ENCODE measurements at regions not wholly inside any gene's neighbourhood (a gene's known extent, or its start where the extent isn't known, plus 50 kb on each side); places are given as distances from the start of the nearest gene placed in this dataset.

DNA sequence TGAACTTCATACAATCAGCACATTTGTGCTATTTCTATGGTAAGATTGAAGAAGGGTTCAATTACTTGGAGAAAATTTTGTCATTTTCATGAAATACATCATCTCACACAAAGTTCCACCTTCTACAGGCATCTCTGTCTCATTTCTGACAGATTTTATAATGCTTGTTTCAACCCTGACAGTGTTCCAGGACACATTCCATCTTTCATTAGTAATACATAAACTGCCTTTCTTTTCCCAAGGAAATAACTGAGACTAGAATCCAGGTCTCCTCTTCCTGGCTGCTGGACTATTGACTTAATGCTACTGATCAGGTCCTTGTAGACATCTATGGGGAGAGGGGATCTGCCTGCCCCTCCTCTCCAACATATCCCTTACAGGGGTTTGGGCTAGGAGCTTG, 70.1 kb upstream of the PLPP4 start:
- Histone ChIP-seq H3K79me2 (ENCODE audit: insufficient read depth, low read depth, low read length) (no peaks in the 10 kb centered on the region), H3K9me3 (ENCODE audit: low read length) (no peaks in the 10 kb centered on the region), H3K4me3 (ENCODE audit: low read depth, low read length, poor library complexity, severe bottlenecking) (no peak overlapping the region), H3K36me3 (ENCODE audit: insufficient read depth, low read length) (no peaks in the 10 kb centered on the region), H3K4me1 (ENCODE audit: insufficient read depth, low read length, poor library complexity, severe bottlenecking) (no peaks in the 10 kb centered on the region), H3K27ac (ENCODE audit: low read depth, low read length, poor library complexity, severe bottlenecking) (no peak overlapping the region), H4K20me1 (ENCODE audit: insufficient read depth, low read length) (no peaks in the 10 kb centered on the region), H2AFZ (ENCODE audit: low read length) (no peak overlapping the region), H3K9me2 (ENCODE audit: insufficient read depth, low read length) (no peaks in the 10 kb centered on the region), H3K4me2 (ENCODE audit: low read length) (no peak overlapping the region)
- DNase-seq (ENCODE audit: low spot score) = no peak
- intact Hi-C loops (cut with micrococcal nuclease; ENCODE audit: unreplicated experiment) = no loop called here
- no peak for TF ChIP-seq EZH2phosphoT487 (IDR thresholded peaks at IDR 0.05; ENCODE audit: borderline replicate concordance, low read depth, low read length)
- TF ChIP-seq, protein P1, sequence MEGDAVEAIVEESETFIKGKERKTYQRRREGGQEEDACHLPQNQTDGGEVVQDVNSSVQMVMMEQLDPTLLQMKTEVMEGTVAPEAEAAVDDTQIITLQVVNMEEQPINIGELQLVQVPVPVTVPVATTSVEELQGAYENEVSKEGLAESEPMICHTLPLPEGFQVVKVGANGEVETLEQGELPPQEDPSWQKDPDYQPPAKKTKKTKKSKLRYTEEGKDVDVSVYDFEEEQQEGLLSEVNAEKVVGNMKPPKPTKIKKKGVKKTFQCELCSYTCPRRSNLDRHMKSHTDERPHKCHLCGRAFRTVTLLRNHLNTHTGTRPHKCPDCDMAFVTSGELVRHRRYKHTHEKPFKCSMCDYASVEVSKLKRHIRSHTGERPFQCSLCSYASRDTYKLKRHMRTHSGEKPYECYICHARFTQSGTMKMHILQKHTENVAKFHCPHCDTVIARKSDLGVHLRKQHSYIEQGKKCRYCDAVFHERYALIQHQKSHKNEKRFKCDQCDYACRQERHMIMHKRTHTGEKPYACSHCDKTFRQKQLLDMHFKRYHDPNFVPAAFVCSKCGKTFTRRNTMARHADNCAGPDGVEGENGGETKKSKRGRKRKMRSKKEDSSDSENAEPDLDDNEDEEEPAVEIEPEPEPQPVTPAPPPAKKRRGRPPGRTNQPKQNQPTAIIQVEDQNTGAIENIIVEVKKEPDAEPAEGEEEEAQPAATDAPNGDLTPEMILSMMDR (conservative IDR thresholded peaks at IDR 0.05; ENCODE audit: low read length) = no peak
- no TSS peak for BruUV-seq (replicated peaks)
- CTCF ChIA-PET (ENCODE audit: unreplicated experiment) = no interaction called here
- POLR2A ChIA-PET = no interaction called here

- ChIA-PET CTCF (ENCODE audit: unreplicated experiment) (no interaction called here), POLR2A (no interaction called here)
- no peak for TF ChIP-seq EZH2phosphoT487 (IDR thresholded peaks at IDR 0.05; ENCODE audit: borderline replicate concordance, low read depth, low read length)
- TF ChIP-seq, protein P1 (conservative IDR thresholded peaks at IDR 0.05; ENCODE audit: low read length) = no peak
- no peak for DNase-seq (ENCODE audit: low spot score)
- no peaks in the 10 kb centered on the region for H3K4me1 ChIP-seq (ENCODE audit: insufficient read depth, low read length, poor library complexity, severe bottlenecking)
- H3K27ac ChIP-seq (ENCODE audit: low read depth, low read length, poor library complexity, severe bottlenecking) = no peak overlapping the region
- no peaks in the 10 kb centered on the region for H4K20me1 ChIP-seq (ENCODE audit: insufficient read depth, low read length)
- H3K79me2 ChIP-seq (ENCODE audit: insufficient read depth, low read depth, low read length) = no peaks in the 10 kb centered on the region
- H3K4me2 ChIP-seq (ENCODE audit: low read length) = no peak overlapping the region
- no peaks in the 10 kb centered on the region for H3K9me3 ChIP-seq (ENCODE audit: low read length)
- BruUV-seq (replicated peaks) = no TSS peak
- no peaks in the 10 kb centered on the region for H3K36me3 ChIP-seq (ENCODE audit: insufficient read depth, low read length)
- no peak overlapping the region for H3K4me3 ChIP-seq (ENCODE audit: low read depth, low read length, poor library complexity, severe bottlenecking)
- no peak overlapping the region for H2AFZ ChIP-seq (ENCODE audit: low read length)
- intact Hi-C loops (cut with micrococcal nuclease; ENCODE audit: unreplicated experiment) = no loop called here
- no peaks in the 10 kb centered on the region for H3K9me2 ChIP-seq (ENCODE audit: insufficient read depth, low read length)
Observed at GRCh38 chr10:120387326-120387725, 69.7 kb upstream of the PLPP4 start.

DNA sequence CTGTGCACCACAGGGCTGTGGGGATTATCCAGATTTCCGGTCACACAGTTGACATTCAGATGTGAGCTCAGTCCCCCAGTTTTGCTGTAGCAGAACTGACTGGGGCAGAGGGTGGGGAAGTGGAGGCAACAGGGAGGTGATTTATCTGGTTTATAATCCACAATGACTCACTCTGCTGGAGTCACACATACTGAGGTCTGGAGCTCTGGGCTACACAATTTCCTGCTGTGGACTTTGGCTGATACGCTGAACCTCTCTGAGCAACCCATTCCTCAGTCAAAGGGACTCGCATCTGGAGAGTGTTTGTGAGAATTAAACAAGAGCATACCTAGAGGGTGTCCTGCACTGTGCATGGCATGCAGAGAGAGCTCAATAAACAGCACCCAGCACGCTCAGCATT, 64.8 kb upstream of the PLPP4 start:
- Histone ChIP-seq H3K4me3 (ENCODE audit: low read depth, low read length, poor library complexity, severe bottlenecking) (no peak overlapping the region), H3K9me2 (ENCODE audit: insufficient read depth, low read length) (no peaks in the 10 kb centered on the region), H3K9me3 (ENCODE audit: low read length) (no peaks in the 10 kb centered on the region), H3K79me2 (ENCODE audit: insufficient read depth, low read depth, low read length) (no peaks in the 10 kb centered on the region), H3K4me2 (ENCODE audit: low read length) (no peak overlapping the region), H2AFZ (ENCODE audit: low read length) (no peak overlapping the region), H3K4me1 (ENCODE audit: insufficient read depth, low read length, poor library complexity, severe bottlenecking) (no peaks in the 10 kb centered on the region), H4K20me1 (ENCODE audit: insufficient read depth, low read length) (no peaks in the 10 kb centered on the region), H3K27ac (ENCODE audit: low read depth, low read length, poor library complexity, severe bottlenecking) (no peak overlapping the region), H3K36me3 (ENCODE audit: insufficient read depth, low read length) (no peaks in the 10 kb centered on the region)
- BruUV-seq (replicated peaks) = no TSS peak
- POLR2A ChIA-PET = no interaction called here
- intact Hi-C loops (cut with micrococcal nuclease; ENCODE audit: unreplicated experiment) = no loop called here
- DNase-seq (ENCODE audit: low spot score) = no peak
- TF ChIP-seq, protein P1 (conservative IDR thresholded peaks at IDR 0.05; ENCODE audit: low read length) = no peak
- TF ChIP-seq EZH2phosphoT487 (IDR thresholded peaks at IDR 0.05; ENCODE audit: borderline replicate concordance, low read depth, low read length) = no peak
- CTCF ChIA-PET (ENCODE audit: unreplicated experiment) = no interaction called here
